T-cell (primary cell): ENCODE measurements at regions not wholly inside any gene's neighbourhood (a gene's known extent, or its start where the extent isn't known, plus 50 kb on each side); places are given as distances from the start of the nearest gene placed in this dataset.
A peak's percentile ranks its signal among the peaks of the same experiment; 100 is the strongest.

Experiments
- ATAC-seq, 4 experiments: fragments of 200-7000 bp in 3 of 4; fragments of 150-1000 bp in 1 of 4; cut with Tn5 transposase; replicated peaks in 1 of 4; 1 replicate in 3 of 4; 2 replicates in 1 of 4; pipeline ENCODE4 v1.10.0; 2021; ENCODE audit warnings: moderate library complexity in 3 of 4, mild to moderate bottlenecking in 2 of 4, moderate number of reproducible peaks in 1 of 4
- CTCF ChIA-PET, 2 donors: fragments of 300-600 bp; sonication (Branson Sonifier 250); formaldehyde crosslinking; loops; one replicate each; lab custom pipeline; 2022; ENCODE audit warnings: antibody characterized with exemption in 2 of 2; lab: Charles Lee
- POLR2A ChIA-PET, 2 donors: fragments of 300-600 bp; sonication (Branson Sonifier 250); formaldehyde crosslinking; loops; one replicate each; lab custom pipeline; 2022; ENCODE audit warnings: antibody characterized with exemption in 2 of 2; lab: Charles Lee
- DNase-seq, 35 experiments: peaks; one replicate each; pipeline versions ENCODE4 v3.0.0 to v3.0.0-alpha.2; 2013 to 2023
- H3K27ac ChIP-seq: one replicate; pipeline ENCODE4 v1.5.1; 2013; ENCODE audit warnings: low read length
- H3K27me3 ChIP-seq, 2 experiments: replicated peaks in 1 of 2; 1 replicate in 1 of 2; 2 replicates in 1 of 2; pipeline versions ENCODE4 v1.6.1 to v1.7.0; 2013; ENCODE audit warnings: low read length in 1 of 2, mixed read lengths in 1 of 2; ENCODE audit not compliant: control insufficient read depth in 2 of 2, insufficient read depth in 2 of 2; ENCODE audit errors: extremely low read depth in 1 of 2
- H3K36me3 ChIP-seq, 2 donors: 1 replicate in 1 of 2; 2 replicates in 1 of 2; pipeline versions ENCODE4 v1.6.1 to v1.7.0; 2013; ENCODE audit warnings: low read length in 1 of 2; ENCODE audit not compliant: control insufficient read depth in 2 of 2, insufficient read depth in 1 of 2; ENCODE audit errors: extremely low read depth in 1 of 2
- H3K4me1 ChIP-seq, 2 experiments: 1 replicate in 1 of 2; 2 replicates in 1 of 2; pipeline versions ENCODE4 v1.6.1 to v1.7.0; 2013; ENCODE audit warnings: low read length in 2 of 2, mixed read lengths in 1 of 2; ENCODE audit not compliant: insufficient read depth in 2 of 2, control insufficient read depth in 1 of 2; ENCODE audit errors: extremely low read depth in 1 of 2
- H3K4me3 ChIP-seq, 2 donors: 1 replicate in 1 of 2; 2 replicates in 1 of 2; pipeline versions ENCODE4 v1.5.1 to v1.7.0; 2013; ENCODE audit warnings: mild to moderate bottlenecking in 2 of 2, low read length in 1 of 2, moderate library complexity in 1 of 2; ENCODE audit not compliant: control insufficient read depth in 1 of 2; ENCODE audit errors: extremely low read depth in 1 of 2
- H3K9me3 ChIP-seq: 2 replicates; pipeline ENCODE4 v1.7.0; 2013
- H3K27ac Mint-ChIP-seq, 2 donors: one replicate each; pipeline ENCODE4 v1.8.0; 2020 to 2021; ENCODE audit warnings: mild to moderate bottlenecking in 2 of 2, mixed read lengths in 2 of 2
- H3K27me3 Mint-ChIP-seq, 2 donors: one replicate each; pipeline ENCODE4 v1.8.0; 2021 to 2022; ENCODE audit warnings: mixed read lengths in 2 of 2
- H3K36me3 Mint-ChIP-seq: one replicate; pipeline ENCODE4 v1.8.0; 2021; ENCODE audit warnings: mixed read lengths
- H3K4me1 Mint-ChIP-seq, 3 donors: one replicate each; pipeline ENCODE4 v1.8.0; 2020 to 2022; ENCODE audit warnings: mixed read lengths in 3 of 3, mild to moderate bottlenecking in 1 of 3
- H3K4me3 Mint-ChIP-seq, 3 donors: one replicate each; pipeline ENCODE4 v1.8.0; 2020 to 2022; ENCODE audit warnings: mild to moderate bottlenecking in 3 of 3, mixed read lengths in 3 of 3, moderate library complexity in 3 of 3
- H3K9me3 Mint-ChIP-seq, 3 donors: one replicate each; pipeline ENCODE4 v1.8.0; 2020 to 2022; ENCODE audit warnings: mixed read lengths in 3 of 3
- WGBS: methylation state at CpG from one replicate; pipeline ENCODE4 v1.1.5; 2013; ENCODE audit warnings: missing lambda C conversion rate; ENCODE audit not compliant: insufficient coverage; 5-methylcytosine and 5-hydroxymethylcytosine counted together

DNA sequence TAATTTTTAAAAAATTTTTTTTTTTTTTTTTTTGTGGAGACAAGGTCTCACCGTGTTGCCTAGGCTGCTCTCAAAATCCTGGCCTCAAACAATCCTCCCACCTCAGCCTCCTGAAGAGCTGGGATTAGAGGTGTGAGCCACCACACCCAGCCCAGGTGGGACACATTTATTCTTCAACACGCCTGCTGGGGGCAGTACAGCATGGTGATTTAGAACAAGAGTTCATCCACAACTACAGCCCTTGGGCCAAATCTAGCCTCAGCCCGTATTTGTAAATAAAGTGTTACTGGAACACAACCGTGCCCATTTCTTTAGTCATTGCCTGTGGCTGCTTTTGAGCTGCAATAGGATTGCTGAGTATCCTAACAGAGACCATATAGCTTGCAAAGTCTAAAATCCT is 92.8 kb downstream of the KATNIP start:
- no peak for ATAC-seq
- H3K27me3 Mint-ChIP-seq = no peaks in the 10 kb centered on the region
- no peak overlapping the region for H3K27ac ChIP-seq
- no peaks in the 10 kb centered on the region for H3K4me1 Mint-ChIP-seq
- H3K36me3 ChIP-seq = peaks cover 0 to 4% of the 10 kb centered on the region in 2 donors
- CTCF ChIA-PET = interaction anchor here in 1 of 2 donors (0.7 kb wide), 1 partner anchor 651 kb away, joined by 6 read pairs; no protein-coding TSS in a partner anchor
- POLR2A ChIA-PET = interaction anchor here in 1 of 2 donors (0.6 kb wide), 1 partner anchor 497 kb away, joined by 3 read pairs; no protein-coding TSS in a partner anchor
- WGBS = no CpG with 5 or more reads among the region's 4 CpGs
- no peaks in the 10 kb centered on the region for H3K9me3 ChIP-seq
- no peak overlapping the region for H3K27ac Mint-ChIP-seq
- H3K27me3 ChIP-seq = no peaks in the 10 kb centered on the region
- no peak overlapping the region for H3K4me3 ChIP-seq
- H3K9me3 Mint-ChIP-seq = no peaks in the 10 kb centered on the region
- DNase-seq = peak in 1 of 35 experiments; percentile 10
- no peaks in the 10 kb centered on the region for H3K4me1 ChIP-seq
- H3K36me3 Mint-ChIP-seq = peaks cover 22% of the 10 kb centered on the region
- no peak overlapping the region for H3K4me3 Mint-ChIP-seq

DNA sequence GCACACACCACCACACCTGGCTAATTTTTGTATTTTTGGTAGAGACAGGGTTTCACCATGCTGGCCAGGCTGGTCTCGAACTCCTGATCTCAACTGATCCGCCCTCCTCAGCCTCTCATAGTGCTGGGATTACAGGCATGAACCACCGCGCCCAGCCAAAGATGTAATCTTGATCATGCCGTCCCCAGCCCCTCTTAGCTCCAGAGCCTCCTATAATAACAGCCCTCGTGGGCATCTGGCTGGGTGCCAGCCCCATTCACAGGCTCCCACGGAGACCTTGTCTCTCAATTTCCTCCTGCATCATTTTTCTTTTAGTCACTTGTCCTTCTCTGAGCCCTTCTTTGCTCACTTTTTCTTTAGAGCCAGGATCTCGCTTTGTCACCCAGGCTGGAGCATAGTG is 94.2 kb downstream of the KATNIP start:
- H3K36me3 Mint-ChIP-seq = peaks cover 26% of the 10 kb centered on the region
- Histone ChIP-seq H3K36me3 (peaks cover 2 to 11% of the 10 kb centered on the region in 2 donors), H3K27ac (no peak overlapping the region), H3K9me3 (no peaks in the 10 kb centered on the region), H3K4me1 (no peaks in the 10 kb centered on the region), H3K27me3 (no peaks in the 10 kb centered on the region), H3K4me3 (no peak overlapping the region)
- H3K4me1 Mint-ChIP-seq = no peaks in the 10 kb centered on the region
- ChIA-PET CTCF (no interaction called here), POLR2A (no interaction called here)
- ATAC-seq = no peak
- DNase-seq = no peak
- no peak overlapping the region for H3K27ac Mint-ChIP-seq
- no peak overlapping the region for H3K4me3 Mint-ChIP-seq
- no peaks in the 10 kb centered on the region for H3K9me3 Mint-ChIP-seq
- WGBS = 87% methylated on average over 6 of the region's 8 CpGs
- no peaks in the 10 kb centered on the region for H3K27me3 Mint-ChIP-seq

DNA sequence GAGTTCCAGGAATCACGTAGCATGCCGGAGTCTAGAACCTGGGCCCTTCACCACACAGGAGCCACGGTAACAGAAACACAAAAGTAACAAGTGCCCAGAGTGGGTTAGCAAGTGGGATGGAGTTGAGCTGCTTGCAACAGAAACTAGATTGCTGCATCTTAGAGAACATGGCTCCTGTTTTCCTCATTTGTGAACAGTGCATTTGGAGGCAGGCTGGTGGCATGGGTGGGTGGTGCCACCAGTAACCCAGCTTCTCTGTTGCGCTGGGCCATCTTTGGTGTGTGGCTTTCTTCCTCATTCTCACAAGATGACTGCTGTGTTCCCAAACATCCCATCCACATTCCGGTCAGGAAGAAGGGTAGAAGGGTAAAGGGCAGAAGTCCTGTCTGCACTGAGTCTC is 95.5 kb downstream of the KATNIP start:
- Histone ChIP-seq H3K9me3 (no peaks in the 10 kb centered on the region), H3K4me1 (no peaks in the 10 kb centered on the region), H3K27ac (no peak overlapping the region), H3K27me3 (no peaks in the 10 kb centered on the region), H3K36me3 (peaks cover 2 to 11% of the 10 kb centered on the region in 2 donors), H3K4me3 (no peak overlapping the region)
- ATAC-seq (no peak), DNase-seq (no peak)
- Mint-ChIP-seq H3K4me1 (no peaks in the 10 kb centered on the region), H3K27me3 (no peaks in the 10 kb centered on the region), H3K4me3 (no peak overlapping the region), H3K36me3 (peaks cover 36% of the 10 kb centered on the region), H3K27ac (no peak overlapping the region), H3K9me3 (no peaks in the 10 kb centered on the region)
- 100% methylated on average over 2 of the region's 5 CpGs for WGBS
- ChIA-PET POLR2A (no interaction called here), CTCF (no interaction called here)

DNA sequence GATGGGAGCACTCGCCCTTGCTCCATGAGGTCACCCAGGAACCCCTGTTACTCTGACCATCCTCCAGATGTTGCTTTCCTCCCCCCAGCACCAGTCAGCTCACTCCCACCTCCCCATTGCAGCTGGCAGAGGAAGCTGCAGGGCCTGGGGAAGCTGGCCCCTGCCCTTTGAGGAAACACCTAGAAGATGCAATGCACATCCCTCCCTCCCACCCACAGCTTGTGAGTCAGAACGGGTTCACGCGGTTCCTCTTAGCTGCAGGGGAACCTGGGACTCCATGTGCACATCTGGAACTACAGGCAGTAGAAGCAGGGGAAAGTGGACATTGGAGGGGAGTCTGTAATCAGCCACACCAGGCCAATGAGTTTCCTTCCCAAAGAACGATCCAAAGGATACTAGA is 96.9 kb downstream of the KATNIP start:
- Histone ChIP-seq H3K27me3 (no peaks in the 10 kb centered on the region), H3K9me3 (no peaks in the 10 kb centered on the region), H3K4me3 (no peak overlapping the region), H3K27ac (no peak overlapping the region), H3K4me1 (no peaks in the 10 kb centered on the region), H3K36me3 (peaks cover 2 to 7% of the 10 kb centered on the region in 2 donors)
- Mint-ChIP-seq H3K4me1 (no peaks in the 10 kb centered on the region), H3K36me3 (peaks cover 40% of the 10 kb centered on the region), H3K4me3 (no peak overlapping the region), H3K27ac (no peak overlapping the region), H3K9me3 (no peaks in the 10 kb centered on the region), H3K27me3 (no peaks in the 10 kb centered on the region)
- POLR2A ChIA-PET = no interaction called here
- no peak for DNase-seq
- 57% methylated on average over 1 of the region's 5 CpGs for WGBS
- ATAC-seq = no peak
- CTCF ChIA-PET = no interaction called here

- no peaks in the 10 kb centered on the region for H3K27me3 Mint-ChIP-seq
- ATAC-seq (no peak), DNase-seq (no peak)
- no peaks in the 10 kb centered on the region for H3K9me3 ChIP-seq
- H3K9me3 Mint-ChIP-seq = no peaks in the 10 kb centered on the region
- no peak overlapping the region for H3K4me3 ChIP-seq
- peaks cover 2 to 7% of the 10 kb centered on the region in 2 donors for H3K36me3 ChIP-seq
- no peak overlapping the region for H3K4me3 Mint-ChIP-seq
- no peak overlapping the region for H3K27ac ChIP-seq
- H3K4me1 ChIP-seq = no peaks in the 10 kb centered on the region
- H3K36me3 Mint-ChIP-seq = peaks cover 40% of the 10 kb centered on the region
- H3K27me3 ChIP-seq = no peaks in the 10 kb centered on the region
- POLR2A ChIA-PET = no interaction called here
- CTCF ChIA-PET = no interaction called here
- no peak overlapping the region for H3K27ac Mint-ChIP-seq
- H3K4me1 Mint-ChIP-seq = no peaks in the 10 kb centered on the region
- whole genome bisulfite sequencing = 98% methylated on average over 7 of the region's 7 CpGs
These were observed 99.1 kb downstream of the KATNIP start for GRCh38 chr16:27649021-27649420.

DNA sequence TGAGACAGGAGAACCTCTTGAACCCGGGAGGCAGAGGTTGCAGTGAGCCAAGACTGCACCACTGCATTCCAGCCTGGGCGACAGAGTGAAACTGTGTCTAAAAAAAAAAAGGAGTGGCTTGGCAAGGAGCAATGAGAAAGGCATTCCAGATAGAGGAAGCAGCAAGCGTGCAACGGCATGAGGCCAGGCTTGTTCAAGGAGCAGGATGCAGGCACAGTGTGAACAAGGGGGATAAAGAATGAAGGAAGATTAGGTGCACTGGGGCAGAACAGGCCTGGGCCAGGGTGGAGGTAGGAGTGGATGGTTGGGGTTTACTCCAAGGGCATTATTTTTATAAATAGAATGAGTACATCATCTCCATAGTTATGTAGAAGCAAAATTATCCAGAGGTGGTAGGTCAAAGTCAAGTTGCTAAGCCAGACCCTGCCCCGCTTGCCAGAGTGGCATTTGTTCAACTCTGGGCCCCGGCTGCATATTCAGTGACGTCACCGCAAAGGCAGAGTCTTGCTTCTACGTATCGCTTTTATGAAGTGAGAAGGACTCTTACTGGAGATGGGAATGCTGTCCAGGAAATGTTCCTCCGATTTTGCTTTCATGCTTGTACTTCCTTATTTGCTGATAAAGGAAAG is 100.2 kb downstream of the KATNIP start:
- Histone ChIP-seq H3K36me3 (peaks cover 2 to 7% of the 10 kb centered on the region in 2 donors), H3K4me3 (no peak overlapping the region), H3K27me3 (no peaks in the 10 kb centered on the region), H3K9me3 (no peaks in the 10 kb centered on the region), H3K4me1 (no peaks in the 10 kb centered on the region), H3K27ac (no peak overlapping the region)
- no peak overlapping the region for H3K27ac Mint-ChIP-seq
- H3K9me3 Mint-ChIP-seq = no peaks in the 10 kb centered on the region
- no peaks in the 10 kb centered on the region for H3K4me1 Mint-ChIP-seq
- no peak for DNase-seq
- H3K36me3 Mint-ChIP-seq = peaks cover 40% of the 10 kb centered on the region
- no peaks in the 10 kb centered on the region for H3K27me3 Mint-ChIP-seq
- ATAC-seq = no peak
- POLR2A ChIA-PET = no interaction called here
- H3K4me3 Mint-ChIP-seq = no peak overlapping the region
- WGBS = 98% methylated on average over 9 of the region's 11 CpGs
- CTCF ChIA-PET = no interaction called here
